GM18870 (cell line): ENCODE measurements at regions not wholly inside any gene's neighbourhood (a gene's known extent, or its start where the extent isn't known, plus 50 kb on each side); places are given as distances from the start of the nearest gene placed in this dataset.
"Not testable (repeated sequence)": the region's sequence is repeated elsewhere in the genome, so short reads cannot be mapped to it uniquely, and the experiment has no call there.

Experiments
- ATAC-seq: cut with Tn5 transposase; IDR thresholded peaks from one replicate; pipeline ENCODE4 v1.9.1; 2021; ENCODE audit warnings: moderate library complexity; ENCODE audit not compliant: unreplicated experiment

- no peak for ATAC-seq
These were observed 232.9 kb upstream of the PCDH20 start for GRCh38 chr13:61648547-61648946.

GRCh38 chr13:61612192-61612591 lies 196.5 kb upstream of the PCDH20 start:
- ATAC-seq = no peak

GRCh38 chr13:61608138-61608537 lies 192.5 kb upstream of the PCDH20 start:
- no peak for ATAC-seq

GRCh38 chr13:61600360-61601033 lies 184.8 kb upstream of the PCDH20 start:
- ATAC-seq = no peak

GRCh38 chr13:61592489-61592888 lies 176.8 kb upstream of the PCDH20 start:
- no peak for ATAC-seq

- no peak for ATAC-seq
These were observed 160.3 kb upstream of the PCDH20 start for GRCh38 chr13:61575973-61576372.

GRCh38 chr13:61563645-61564044 lies 148.0 kb upstream of the PCDH20 start:
- no peak for ATAC-seq

- no peak for ATAC-seq
These were observed 131.3 kb upstream of the PCDH20 start for GRCh38 chr13:61546911-61547310.

GRCh38 chr13:61546413-61546812 lies 130.8 kb upstream of the PCDH20 start:
- ATAC-seq = no peak

- no peak for ATAC-seq
These were observed 120.8 kb upstream of the PCDH20 start for GRCh38 chr13:61536433-61536832.

GRCh38 chr13:61531383-61532065 lies 115.9 kb upstream of the PCDH20 start:
- no peak for ATAC-seq

- ATAC-seq = not testable (repeated sequence)
These were observed 103.6 kb upstream of the PCDH20 start for GRCh38 chr13:61519214-61519613.

GRCh38 chr13:61508936-61509335 lies 93.3 kb upstream of the PCDH20 start:
- ATAC-seq = no peak

GRCh38 chr13:61500176-61500575 lies 84.5 kb upstream of the PCDH20 start:
- ATAC-seq = no peak

- no peak for ATAC-seq
These were observed 80.0 kb upstream of the PCDH20 start for GRCh38 chr13:61495648-61496047.

- not testable (repeated sequence) for ATAC-seq
These were observed 77.9 kb upstream of the PCDH20 start for GRCh38 chr13:61493556-61493955.

- ATAC-seq = no peak
These were observed 70.8 kb upstream of the PCDH20 start for GRCh38 chr13:61486496-61486895.

GRCh38 chr13:61485128-61485765 lies 69.6 kb upstream of the PCDH20 start:
- no peak for ATAC-seq

- no peak for ATAC-seq
These were observed 62.0 kb upstream of the PCDH20 start for GRCh38 chr13:61477619-61478018.

GRCh38 chr13:61470786-61471185 lies 55.1 kb upstream of the PCDH20 start:
- ATAC-seq = no peak

- no peak for ATAC-seq
These were observed 50.6 kb upstream of the PCDH20 start for GRCh38 chr13:61466280-61466679.
